Natural killer cell (primary cell): ENCODE measurements at regions not wholly inside any gene's neighbourhood (a gene's known extent, or its start where the extent isn't known, plus 50 kb on each side); places are given as distances from the start of the nearest gene placed in this dataset.

Experiments used
- ATAC-seq, 3 donors: fragments of 150-1000 bp in 2 of 3; fragments of 200-7000 bp in 1 of 3; cut with Tn5 transposase; 1 replicate in 1 of 3; 2 replicates in 2 of 3; pipeline ENCODE4 v1.10.0; 2021; ENCODE audit warnings: mild to moderate bottlenecking in 2 of 3, moderate library complexity in 2 of 3
- DNase-seq, 2 donors: peaks; one replicate each; pipeline versions ENCODE4 v3.0.0 to v3.0.0-alpha.2; 2013 to 2021; ENCODE audit warnings: mixed read lengths in 1 of 2
- H3K27ac ChIP-seq: one replicate; pipeline ENCODE4 v1.5.1; 2013; ENCODE audit warnings: mild to moderate bottlenecking, low read length
- H3K27me3 ChIP-seq: one replicate; pipeline ENCODE4 v1.6.1; 2013; ENCODE audit warnings: low read length; ENCODE audit not compliant: control insufficient read depth, insufficient read depth
- H3K36me3 ChIP-seq: one replicate; pipeline ENCODE4 v1.6.1; 2013; ENCODE audit warnings: low read length; ENCODE audit not compliant: control insufficient read depth, insufficient read depth
- H3K4me1 ChIP-seq: one replicate; pipeline ENCODE4 v1.6.1; 2013; ENCODE audit warnings: low read length; ENCODE audit not compliant: control insufficient read depth, insufficient read depth
- H3K4me3 ChIP-seq: one replicate; pipeline ENCODE4 v1.5.1; 2013; ENCODE audit warnings: low read length
- H3K9me3 ChIP-seq: one replicate; pipeline ENCODE4 v1.6.1; 2013; ENCODE audit warnings: low read length; ENCODE audit not compliant: control insufficient read depth, insufficient read depth
- H3K27ac Mint-ChIP-seq, 2 donors: one replicate each; pipeline ENCODE4 v1.8.0; 2022; ENCODE audit warnings: mild to moderate bottlenecking in 2 of 2, mixed read lengths in 2 of 2, moderate library complexity in 1 of 2
- H3K27me3 Mint-ChIP-seq, 2 donors: one replicate each; pipeline ENCODE4 v1.8.0; 2022; ENCODE audit warnings: low read depth in 2 of 2, mixed read lengths in 2 of 2
- H3K36me3 Mint-ChIP-seq: one replicate; pipeline ENCODE4 v1.8.0; 2022; ENCODE audit warnings: mixed read lengths
- H3K4me1 Mint-ChIP-seq, 2 donors: one replicate each; pipeline ENCODE4 v1.8.0; 2022; ENCODE audit warnings: mixed read lengths in 2 of 2
- H3K4me3 Mint-ChIP-seq: one replicate; pipeline ENCODE4 v1.8.0; 2022; ENCODE audit warnings: mild to moderate bottlenecking, moderate library complexity, mixed read lengths
- H3K9me3 Mint-ChIP-seq, 2 donors: one replicate each; pipeline ENCODE4 v1.8.0; 2022; ENCODE audit warnings: mixed read lengths in 2 of 2
- WGBS: methylation state at CpG from one replicate; pipeline ENCODE4 v1.1.7; 2013; ENCODE audit warnings: missing lambda C conversion rate; ENCODE audit not compliant: insufficient coverage; 5-methylcytosine and 5-hydroxymethylcytosine counted together
- intact Hi-C: fragments of 100-400 bp; cut with micrococcal nuclease; formaldehyde crosslinking; loops from one replicate; pipeline ENCODE4 v1.14.2; 2022
- TF ChIP-seq, protein P1 (sequence below): fragments of 200-600 bp; IDR thresholded peaks from one replicate; pipeline ENCODE4 v1.8.0; 2022; ENCODE audit warnings: antibody characterized with exemption

DNA sequence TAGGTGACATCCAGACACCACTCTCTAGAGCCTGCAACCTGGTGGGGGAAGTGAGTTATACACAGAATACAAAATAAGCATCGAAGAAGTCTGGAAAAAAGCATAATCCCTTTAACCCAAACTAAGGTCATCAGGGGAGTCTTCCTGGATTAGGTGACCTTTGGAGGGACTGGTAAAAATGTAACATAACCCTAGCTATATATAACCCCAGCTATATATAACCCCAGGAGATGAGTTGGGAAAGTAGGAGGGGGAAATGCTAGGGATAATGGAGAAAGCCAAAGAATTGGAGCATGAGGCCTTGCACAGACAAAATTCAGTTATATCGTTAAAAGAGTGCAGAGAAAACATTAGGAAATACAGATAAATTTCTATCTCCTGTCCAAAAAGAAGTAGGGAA, 164.8 kb downstream of the QRSL1 start:
- H3K27me3 Mint-ChIP-seq, result peaks cover 10 to 27% of the 10 kb centered on the region in 2 donors
- intact Hi-C loops, result no loop called here
- H3K4me1 Mint-ChIP-seq, result peaks cover 4% of the 10 kb centered on the region in 2 donors
- H3K36me3 Mint-ChIP-seq, result no peaks in the 10 kb centered on the region
- WGBS, result 100% methylated on average over 1 of the region's 2 CpGs
- no peak overlapping the region for H3K4me3 Mint-ChIP-seq
- no peak overlapping the region for H3K27ac Mint-ChIP-seq
- DNase-seq (no peak), ATAC-seq (no peak)
- no peaks in the 10 kb centered on the region for H3K36me3 ChIP-seq
- TF ChIP-seq, protein P1, sequence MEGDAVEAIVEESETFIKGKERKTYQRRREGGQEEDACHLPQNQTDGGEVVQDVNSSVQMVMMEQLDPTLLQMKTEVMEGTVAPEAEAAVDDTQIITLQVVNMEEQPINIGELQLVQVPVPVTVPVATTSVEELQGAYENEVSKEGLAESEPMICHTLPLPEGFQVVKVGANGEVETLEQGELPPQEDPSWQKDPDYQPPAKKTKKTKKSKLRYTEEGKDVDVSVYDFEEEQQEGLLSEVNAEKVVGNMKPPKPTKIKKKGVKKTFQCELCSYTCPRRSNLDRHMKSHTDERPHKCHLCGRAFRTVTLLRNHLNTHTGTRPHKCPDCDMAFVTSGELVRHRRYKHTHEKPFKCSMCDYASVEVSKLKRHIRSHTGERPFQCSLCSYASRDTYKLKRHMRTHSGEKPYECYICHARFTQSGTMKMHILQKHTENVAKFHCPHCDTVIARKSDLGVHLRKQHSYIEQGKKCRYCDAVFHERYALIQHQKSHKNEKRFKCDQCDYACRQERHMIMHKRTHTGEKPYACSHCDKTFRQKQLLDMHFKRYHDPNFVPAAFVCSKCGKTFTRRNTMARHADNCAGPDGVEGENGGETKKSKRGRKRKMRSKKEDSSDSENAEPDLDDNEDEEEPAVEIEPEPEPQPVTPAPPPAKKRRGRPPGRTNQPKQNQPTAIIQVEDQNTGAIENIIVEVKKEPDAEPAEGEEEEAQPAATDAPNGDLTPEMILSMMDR, result no peak
- no peak overlapping the region for H3K27ac ChIP-seq
- peaks cover 2% of the 10 kb centered on the region for H3K4me1 ChIP-seq
- H3K9me3 Mint-ChIP-seq, result no peaks in the 10 kb centered on the region
- no peak overlapping the region for H3K4me3 ChIP-seq
- H3K9me3 ChIP-seq, result no peaks in the 10 kb centered on the region
- H3K27me3 ChIP-seq, result no peaks in the 10 kb centered on the region

DNA sequence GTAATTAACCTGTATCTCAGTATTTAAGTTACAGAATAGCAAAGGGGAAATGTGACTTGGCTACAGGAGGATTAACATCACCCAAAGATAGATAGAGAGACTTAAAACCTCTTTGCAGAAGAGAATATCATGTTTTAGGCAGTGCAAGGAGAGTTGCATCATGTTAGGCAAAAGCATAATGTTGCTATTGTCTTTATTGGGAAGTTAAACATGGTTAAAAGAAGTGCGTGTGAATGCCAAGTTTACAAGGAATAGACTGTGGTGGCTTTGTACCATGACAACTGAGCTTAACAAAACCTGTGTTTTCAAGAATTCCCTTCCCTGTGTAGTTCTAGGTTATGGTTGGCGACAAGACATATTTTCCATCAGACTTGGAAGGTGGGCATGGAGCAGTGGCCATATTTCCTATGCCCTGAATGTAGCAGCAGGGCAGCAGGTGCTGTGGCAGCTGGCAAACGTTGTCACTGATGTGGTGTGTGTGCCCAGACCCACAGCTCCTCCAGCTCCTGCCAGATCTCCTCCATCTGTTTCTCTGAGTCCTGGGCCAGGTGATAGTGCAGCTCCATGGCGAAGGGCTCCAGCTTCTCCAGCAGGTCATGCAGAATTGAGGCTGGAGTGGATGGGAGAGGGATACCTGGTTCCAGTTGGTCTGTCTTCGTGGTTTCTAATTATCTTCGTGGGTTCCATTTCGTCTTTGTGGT, 163.3 kb downstream of the QRSL1 start:
- TF ChIP-seq, protein P1, result no peak
- intact Hi-C loops, result no loop called here

DNA sequence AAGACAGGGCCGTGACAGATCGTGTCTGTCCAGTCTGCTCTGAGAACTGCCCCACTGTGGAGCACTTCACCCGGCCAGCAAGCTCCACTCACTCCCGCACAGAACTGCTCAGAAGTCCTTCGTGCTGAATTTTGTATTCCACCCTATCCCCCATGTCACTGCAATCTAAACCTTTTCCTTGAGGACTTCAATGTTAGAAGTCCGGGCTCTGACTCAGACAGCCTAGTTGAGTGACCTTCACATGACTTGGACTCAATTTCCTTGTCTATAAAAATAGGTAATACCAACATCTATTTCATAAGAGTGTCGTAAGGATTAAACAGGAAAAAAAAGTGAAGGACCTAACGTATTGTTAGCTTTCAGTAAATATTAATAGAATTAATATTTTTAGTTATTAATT, 161.6 kb downstream of the QRSL1 start:
- Histone ChIP-seq H3K27ac (no peak overlapping the region), H3K9me3 (no peaks in the 10 kb centered on the region), H3K36me3 (no peaks in the 10 kb centered on the region), H3K4me1 (no peaks in the 10 kb centered on the region), H3K4me3 (no peak overlapping the region), H3K27me3 (no peaks in the 10 kb centered on the region)
- TF ChIP-seq, protein P1, result no peak
- Mint-ChIP-seq H3K4me3 (no peak overlapping the region), H3K27ac (no peak overlapping the region), H3K36me3 (no peaks in the 10 kb centered on the region), H3K9me3 (no peaks in the 10 kb centered on the region), H3K27me3 (peaks cover 8 to 27% of the 10 kb centered on the region in 2 donors), H3K4me1 (no peaks in the 10 kb centered on the region)
- no peak for ATAC-seq
- 91% methylated on average over 6 of the region's 8 CpGs for WGBS
- intact Hi-C loops, result no loop called here
- DNase-seq, result no peak

More for the DNA sequence above, 163.3 kb downstream of the QRSL1 start:
- Histone ChIP-seq H3K9me3 (no peaks in the 10 kb centered on the region), H3K4me1 (no peaks in the 10 kb centered on the region), H3K36me3 (no peaks in the 10 kb centered on the region), H3K27ac (no peak overlapping the region), H3K27me3 (no peaks in the 10 kb centered on the region), H3K4me3 (no peak overlapping the region)
- H3K27me3 Mint-ChIP-seq, result peaks cover 8 to 27% of the 10 kb centered on the region in 2 donors
- no peak overlapping the region for H3K27ac Mint-ChIP-seq
- H3K36me3 Mint-ChIP-seq, result no peaks in the 10 kb centered on the region
- H3K4me1 Mint-ChIP-seq, result no peaks in the 10 kb centered on the region
- ATAC-seq, result no peak
- no peak for DNase-seq
- WGBS, result 83% methylated on average over 7 of the region's 7 CpGs
- no peaks in the 10 kb centered on the region for H3K9me3 Mint-ChIP-seq
- no peak overlapping the region for H3K4me3 Mint-ChIP-seq
